Astrocyte of the spinal cord (primary cell): ENCODE measurements at regions not wholly inside any gene's neighbourhood (a gene's known extent, or its start where the extent isn't known, plus 50 kb on each side); places are given as distances from the start of the nearest gene placed in this dataset.
A peak's percentile ranks its signal among the peaks of the same experiment; 100 is the strongest.

ENCODE experiments used
- DNase-seq: peaks from one replicate; pipeline ENCODE4 v3.0.0; 2011; ENCODE audit warnings: low read depth, low spot score
- H3K4me3 ChIP-seq: 2 replicates; pipeline ENCODE4 v1.5.1; 2011; ENCODE audit warnings: low read depth, mild to moderate bottlenecking, low read length, moderate library complexity
- in situ Hi-C: cut with HindIII; loops from 2 replicates; pipeline ENCODE4 v1.10.0; 2017; ENCODE audit warnings: low sequenced_read_pairs
- TF ChIP-seq, protein P1 (sequence below): IDR thresholded peaks from 2 replicates; pipeline ENCODE4 v1.5.1; 2012; ENCODE audit warnings: low read depth, mild to moderate bottlenecking, low read length, inconsistent platforms

- in situ Hi-C loops, result no loop called here
- TF ChIP-seq, protein P1, sequence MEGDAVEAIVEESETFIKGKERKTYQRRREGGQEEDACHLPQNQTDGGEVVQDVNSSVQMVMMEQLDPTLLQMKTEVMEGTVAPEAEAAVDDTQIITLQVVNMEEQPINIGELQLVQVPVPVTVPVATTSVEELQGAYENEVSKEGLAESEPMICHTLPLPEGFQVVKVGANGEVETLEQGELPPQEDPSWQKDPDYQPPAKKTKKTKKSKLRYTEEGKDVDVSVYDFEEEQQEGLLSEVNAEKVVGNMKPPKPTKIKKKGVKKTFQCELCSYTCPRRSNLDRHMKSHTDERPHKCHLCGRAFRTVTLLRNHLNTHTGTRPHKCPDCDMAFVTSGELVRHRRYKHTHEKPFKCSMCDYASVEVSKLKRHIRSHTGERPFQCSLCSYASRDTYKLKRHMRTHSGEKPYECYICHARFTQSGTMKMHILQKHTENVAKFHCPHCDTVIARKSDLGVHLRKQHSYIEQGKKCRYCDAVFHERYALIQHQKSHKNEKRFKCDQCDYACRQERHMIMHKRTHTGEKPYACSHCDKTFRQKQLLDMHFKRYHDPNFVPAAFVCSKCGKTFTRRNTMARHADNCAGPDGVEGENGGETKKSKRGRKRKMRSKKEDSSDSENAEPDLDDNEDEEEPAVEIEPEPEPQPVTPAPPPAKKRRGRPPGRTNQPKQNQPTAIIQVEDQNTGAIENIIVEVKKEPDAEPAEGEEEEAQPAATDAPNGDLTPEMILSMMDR, result no peak
- H3K4me3 ChIP-seq, result no peak overlapping the region
- DNase-seq, result no peak
These were observed 410.8 kb upstream of the DDI1 start for GRCh38 chr11:103625624-103625965.

DNA sequence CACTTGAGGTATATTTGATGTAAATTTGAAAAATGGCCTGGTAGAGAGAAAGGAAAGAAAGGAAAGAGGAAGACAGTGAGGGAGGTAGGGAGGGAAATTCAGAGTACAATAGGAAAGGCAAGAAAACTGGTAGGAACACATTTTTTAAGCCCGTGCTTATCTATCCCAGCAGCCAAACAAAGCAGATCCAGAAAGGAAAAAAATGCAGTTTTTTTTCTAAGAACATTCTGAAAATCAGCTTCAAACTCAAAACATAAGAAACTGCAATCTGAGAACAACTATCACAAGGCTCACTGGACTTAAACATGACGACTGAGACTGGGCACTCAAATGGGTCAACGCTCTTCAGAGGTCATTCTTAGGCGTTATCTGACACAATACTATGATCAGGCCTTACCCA is 408.3 kb upstream of the DDI1 start:
- H3K4me3 ChIP-seq, result no peak overlapping the region
- no peak for DNase-seq
- TF ChIP-seq, protein P1, result no peak
- in situ Hi-C loops, result no loop called here

DNA sequence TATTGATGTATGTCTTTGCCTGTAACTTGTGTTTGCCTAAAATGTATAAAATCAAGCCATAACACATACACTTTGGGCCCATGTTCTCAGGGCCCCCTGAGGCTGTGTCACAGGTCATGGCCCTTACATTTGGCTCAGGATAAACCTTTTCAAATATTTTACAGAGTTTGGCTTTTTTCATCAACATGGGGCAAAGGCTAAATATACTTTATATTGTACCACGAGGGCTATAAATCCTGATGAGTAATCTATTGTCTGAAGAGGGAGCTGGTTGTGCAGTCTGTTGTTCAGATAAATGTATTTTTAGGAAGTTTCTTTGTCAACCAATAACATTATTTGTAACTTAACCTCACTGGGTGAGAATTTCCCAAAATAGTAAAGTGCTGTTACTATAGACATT is 404.6 kb upstream of the DDI1 start:
- H3K4me3 ChIP-seq, result no peak overlapping the region
- TF ChIP-seq, protein P1, result no peak
- in situ Hi-C loops, result no loop called here
- DNase-seq, result no peak

DNA sequence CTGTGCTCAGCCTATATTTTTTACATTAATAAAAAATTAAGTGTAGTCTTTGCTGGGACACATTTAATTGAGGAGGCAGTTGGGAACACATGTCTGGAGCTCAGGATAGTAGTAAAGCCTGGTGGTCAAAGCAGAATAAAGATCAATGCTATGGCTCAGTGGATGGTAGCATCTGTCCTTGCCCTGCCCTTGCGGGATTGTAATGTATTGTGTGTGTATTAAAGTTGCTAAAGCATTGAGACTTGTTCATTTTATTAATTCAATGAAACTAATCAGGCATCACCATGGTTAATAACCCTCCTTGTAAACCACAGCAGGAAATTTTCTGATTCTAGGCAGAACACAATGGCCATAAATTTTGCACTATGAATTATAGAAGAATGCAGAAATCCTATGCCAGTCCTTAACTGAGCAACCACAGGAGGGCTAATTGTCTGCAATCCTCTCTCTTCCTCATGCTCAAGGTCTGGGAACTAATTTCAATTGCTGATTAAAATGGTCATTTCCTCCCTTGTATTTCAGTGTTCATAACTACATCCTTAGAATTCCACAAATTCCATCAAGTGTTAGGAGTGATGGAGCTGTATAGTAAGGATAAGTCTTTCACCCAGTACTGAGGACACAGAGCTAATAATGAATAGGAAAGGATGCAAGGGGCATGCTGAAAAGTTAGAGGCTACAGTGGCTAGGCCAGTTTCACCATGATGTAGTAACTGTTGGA is 403.2 kb upstream of the DDI1 start:
- H3K4me3 ChIP-seq, result no peak overlapping the region
- DNase-seq, result peak; percentile 45
- TF ChIP-seq, protein P1, result no peak
- in situ Hi-C loops, result no loop called here

DNA sequence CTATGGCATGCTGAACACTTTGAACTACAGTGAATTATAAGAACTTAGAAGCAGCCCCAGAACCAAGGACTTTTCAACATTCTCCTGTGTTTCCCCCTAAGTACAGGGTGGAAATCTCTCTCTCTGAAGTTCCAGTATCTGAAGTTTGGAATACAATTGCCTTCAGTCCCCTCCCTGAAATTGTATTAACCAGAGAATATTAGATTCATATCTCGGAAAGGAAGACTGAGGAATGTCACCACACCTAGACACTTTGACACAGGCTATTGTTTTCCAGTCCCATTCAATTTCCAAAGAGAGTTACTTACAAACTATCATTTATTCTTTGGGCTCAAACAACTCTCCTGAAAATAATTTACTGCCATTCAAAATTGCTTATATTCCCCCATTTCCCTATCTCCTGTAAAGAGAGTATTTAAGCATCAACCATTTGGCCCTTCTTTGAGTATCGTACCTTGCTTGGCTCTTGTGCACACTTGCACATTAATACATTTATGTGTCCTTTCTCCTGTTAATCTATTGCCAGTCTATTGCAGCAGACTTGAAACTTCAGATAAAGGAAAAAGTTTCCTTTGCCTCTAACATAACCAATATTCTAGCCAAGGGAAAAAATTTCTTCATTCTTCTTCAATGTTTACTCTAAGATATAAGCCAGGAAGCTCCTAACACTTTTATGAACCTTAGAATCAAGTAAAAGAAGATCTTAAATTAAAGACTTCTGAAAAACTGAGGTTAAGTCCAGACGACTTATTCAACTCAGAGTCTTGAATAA is 402.4 kb upstream of the DDI1 start:
- H3K4me3 ChIP-seq, result no peak overlapping the region
- in situ Hi-C loops, result no loop called here
- TF ChIP-seq, protein P1, result no peak
- no peak for DNase-seq

- in situ Hi-C loops, result no loop called here
- DNase-seq, result no peak
- no peak overlapping the region for H3K4me3 ChIP-seq
- TF ChIP-seq, protein P1, result no peak
These were observed 400.2 kb upstream of the DDI1 start for GRCh38 chr11:103636232-103636631.
